HCT116 (cell line): ENCODE measurements at regions not wholly inside any gene's neighbourhood (a gene's known extent, or its start where the extent isn't known, plus 50 kb on each side); places are given as distances from the start of the nearest gene placed in this dataset.

Experiments used
- ATAC-seq: fragments of 200-7000 bp; cut with Tn5 transposase; 2 replicates; pipeline ENCODE4 v1.9.1; 2020; ENCODE audit warnings: mild to moderate bottlenecking, moderate library complexity
- BruUV-seq: library from RNA; stranded (reverse); fragments of 400-500 nt; replicated peaks from 2 replicates; lab custom pipeline; 2021; lab: Mats Ljungman, UMichigan
- CTCF ChIA-PET: fragments of 300-600 bp; sonication (Branson Sonifier 250); formaldehyde crosslinking; loops from one replicate; lab custom pipeline; 2021; ENCODE audit warnings: antibody characterized with exemption; lab: Charles Lee
- POLR2A ChIA-PET: fragments of 300-600, 350-600 bp; sonication (Branson Sonifier 250); formaldehyde crosslinking; loops from one replicate; lab custom pipeline; 2021; ENCODE audit warnings: antibody characterized with exemption; lab: Charles Lee
- RAD21 ChIA-PET, 2 experiments: fragments of 300-600 bp; sonication (Branson Sonifier 250); formaldehyde crosslinking; loops; one replicate each; lab custom pipeline; 2023; ENCODE audit warnings: low total read pairs in 2 of 2; ENCODE audit not compliant: uncharacterized antibody in 2 of 2, unreplicated experiment in 2 of 2, low non-redundant PET in 1 of 2; lab: Charles Lee
- DNase-seq: peaks from one replicate; pipeline ENCODE4 v3.0.0-alpha.2; 2010; ENCODE audit warnings: low read depth, low spot score
- H2AFZ ChIP-seq: fragments of 200-600 bp; shearing (Covaris generic), sonication (generic); 2 replicates; pipeline ENCODE4 v1.6.1; 2017; ENCODE audit warnings: low read depth, mixed run types, mixed read lengths, antibody characterized with exemption, low read length; ENCODE audit not compliant: poor library complexity, severe bottlenecking
- H3K27ac ChIP-seq: 2 replicates; pipeline ENCODE4 v1.5.1; 2012; ENCODE audit warnings: low read depth, low read length
- H3K27me3 ChIP-seq: fragments of 200-600 bp; sonication (generic); 2 replicates; pipeline ENCODE4 v1.6.1; 2016; ENCODE audit warnings: mixed run types, low read length, mixed read lengths; ENCODE audit not compliant: insufficient read depth
- H3K36me3 ChIP-seq, 2 experiments: fragments of 200-500 bp in 1 of 2; fragments of 200-600 bp in 1 of 2; sonication (Bioruptor generic) in 1 of 2; sonication (generic) in 1 of 2; 2 replicates each; pipeline versions ENCODE4 v1.5.1 to v1.6.1; 2014 to 2016; ENCODE audit warnings: low read length in 2 of 2, inconsistent platforms in 1 of 2, mixed read lengths in 1 of 2, mixed run types in 1 of 2; ENCODE audit not compliant: insufficient read depth in 2 of 2, control insufficient read depth in 1 of 2
- H3K4me1 ChIP-seq, 2 experiments: fragments of 200-600 bp in 1 of 2; sonication (generic) in 1 of 2; 2 replicates each; pipeline versions ENCODE4 v1.5.1 to v1.6.1; 2012 to 2017; ENCODE audit warnings: low read length in 2 of 2, inconsistent platforms in 1 of 2, mild to moderate bottlenecking in 1 of 2, mixed read lengths in 1 of 2, mixed run types in 1 of 2, moderate library complexity in 1 of 2; ENCODE audit not compliant: insufficient read depth in 2 of 2, control insufficient read depth in 1 of 2
- H3K4me2 ChIP-seq: fragments of 200-600 bp; sonication (generic); 2 replicates; pipeline ENCODE4 v1.6.1; 2017; ENCODE audit warnings: mixed run types, low read length, mixed read lengths
- H3K4me3 ChIP-seq, 2 experiments: fragments of 200-600 bp in 1 of 2; sonication (generic) in 1 of 2; replicated peaks in 1 of 2; 2 replicates each; pipeline ENCODE4 v1.5.1; 2011 to 2016; ENCODE audit warnings: low read length in 2 of 2, control low read depth in 1 of 2, low read depth in 1 of 2, mild to moderate bottlenecking in 1 of 2, mixed read lengths in 1 of 2, mixed run types in 1 of 2
- H3K79me2 ChIP-seq: fragments of 200-600 bp; sonication (generic); 2 replicates; pipeline ENCODE4 v1.6.1; 2017; ENCODE audit warnings: mild to moderate bottlenecking, mixed run types, low read length, moderate library complexity, mixed read lengths; ENCODE audit not compliant: insufficient read depth
- H3K9ac ChIP-seq: fragments of 200-600 bp; sonication (generic); 2 replicates; pipeline ENCODE4 v1.6.1; 2016; ENCODE audit warnings: low read length, mixed read lengths
- H3K9me2 ChIP-seq: fragments of 200-600 bp; sonication (generic), shearing (Covaris generic); 2 replicates; pipeline ENCODE4 v1.6.1; 2017; ENCODE audit warnings: mixed run types, mild to moderate bottlenecking, moderate library complexity; ENCODE audit not compliant: insufficient read depth
- H3K9me3 ChIP-seq, 2 experiments: fragments of 200-500 bp in 1 of 2; fragments of 200-600 bp in 1 of 2; sonication (Bioruptor generic) in 1 of 2; sonication (generic) in 1 of 2; 2 replicates each; pipeline ENCODE4 v1.6.1; 2014 to 2017; ENCODE audit warnings: low read length in 2 of 2, mixed read lengths in 2 of 2, inconsistent platforms in 1 of 2, low read depth in 1 of 2, mild to moderate bottlenecking in 1 of 2, mixed run types in 1 of 2, moderate library complexity in 1 of 2; ENCODE audit not compliant: control insufficient read depth in 1 of 2, insufficient read depth in 1 of 2
- H4K20me1 ChIP-seq: fragments of 200-600 bp; sonication (generic), shearing (Covaris generic); 2 replicates; pipeline ENCODE4 v1.6.1; 2017; ENCODE audit warnings: mixed run types, mild to moderate bottlenecking, moderate library complexity; ENCODE audit not compliant: insufficient read depth
- CBX3 ChIP-seq: IDR thresholded peaks from 2 replicates; pipeline ENCODE4 v1.6.1; 2012; ENCODE audit warnings: low read depth
- CEBPB ChIP-seq: IDR thresholded peaks from 2 replicates; pipeline ENCODE4 v1.6.1; 2012; ENCODE audit warnings: low read depth
- EGR1 ChIP-seq: IDR thresholded peaks from 2 replicates; pipeline ENCODE4 v1.6.1; 2012; ENCODE audit warnings: low read depth
- ELF1 ChIP-seq: IDR thresholded peaks from 2 replicates; pipeline ENCODE4 v1.6.1; 2012; ENCODE audit warnings: low read depth, borderline replicate concordance
- EZH2 ChIP-seq: fragments of 200-600 bp; sonication (generic); IDR thresholded peaks from 2 replicates; pipeline ENCODE4 v1.6.1; 2017; ENCODE audit warnings: antibody characterized with exemption, mixed run types
- EZH2phosphoT487 ChIP-seq: fragments of 200-600 bp; IDR thresholded peaks from 2 replicates; pipeline ENCODE4 v1.6.1; 2018; ENCODE audit warnings: antibody characterized with exemption, borderline replicate concordance
- RAD21 ChIP-seq: IDR thresholded peaks from 2 replicates; pipeline ENCODE4 v1.6.1; 2012; ENCODE audit warnings: low read depth, mild to moderate bottlenecking
- SIN3A ChIP-seq: IDR thresholded peaks from 2 replicates; pipeline ENCODE4 v1.6.1; 2012; ENCODE audit warnings: low read depth
- SP1 ChIP-seq: IDR thresholded peaks from 2 replicates; pipeline ENCODE4 v1.6.1; 2012; ENCODE audit warnings: low read depth
- SRF ChIP-seq: IDR thresholded peaks from 2 replicates; pipeline ENCODE4 v1.6.1; 2012; ENCODE audit warnings: low read depth
- YY1 ChIP-seq: IDR thresholded peaks from 2 replicates; pipeline ENCODE4 v1.6.1; 2011; ENCODE audit warnings: low read length, low read depth, moderate library complexity, mild to moderate bottlenecking; ENCODE audit not compliant: insufficient replicate concordance; ENCODE audit errors: extremely low read depth
- intact Hi-C: fragments of 100-400 bp; cut with micrococcal nuclease; formaldehyde crosslinking; loops from 2 replicates; pipeline ENCODE4 v1.10.0; 2022
- TF ChIP-seq, protein P1 (sequence below): IDR thresholded peaks from 2 replicates; pipeline ENCODE4 v1.6.1; 2012
- TF ChIP-seq, protein P2 (sequence below): IDR thresholded peaks from 2 replicates; pipeline ENCODE4 v1.6.1; 2012; ENCODE audit warnings: low read depth

DNA sequence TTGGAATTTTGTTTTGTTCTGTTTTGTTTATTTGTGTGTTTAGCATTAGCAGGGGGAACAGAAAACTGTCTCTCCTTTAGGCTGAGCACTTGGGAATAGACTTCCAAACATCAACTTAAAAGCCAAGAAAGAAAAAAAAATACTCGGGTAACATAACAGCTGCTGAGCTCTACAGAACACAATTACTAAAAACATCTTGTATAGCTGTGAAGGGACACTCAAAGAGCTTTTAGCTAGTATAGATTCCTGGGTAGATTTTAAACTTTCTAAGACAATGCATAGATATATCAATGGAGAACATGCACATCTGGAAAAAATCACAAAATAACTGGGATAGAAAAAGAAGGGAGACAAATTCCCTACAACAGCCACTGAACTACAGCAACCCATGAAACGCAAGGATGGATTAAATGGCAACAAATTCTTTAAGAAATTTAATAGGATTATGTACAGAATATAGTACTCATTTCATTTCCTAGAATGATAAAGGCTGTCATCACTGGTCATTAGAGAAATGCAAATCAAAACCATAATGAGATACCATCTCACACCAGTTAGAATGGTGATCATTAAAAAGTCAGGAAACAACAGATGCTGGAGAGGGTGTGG, 174.3 kb upstream of the KRR1 start:
- POLR2A ChIA-PET = interaction anchor here (0.7 to 0.9 kb wide), 2 partner anchors 12 to 19 kb away, joined by 3 read pairs; no protein-coding TSS in a partner anchor

More for the DNA sequence above, 174.3 kb upstream of the KRR1 start:
- Histone ChIP-seq H3K9ac (peak overlapping the region; percentile 10; the same call in 1 of the 2 replicates), H4K20me1 (no peaks in the 10 kb centered on the region), H3K79me2 (no peaks in the 10 kb centered on the region), H3K4me2 (no peak overlapping the region), H3K9me2 (no peaks in the 10 kb centered on the region; the same call in 1 of the 2 replicates), H2AFZ (no peak overlapping the region), H3K27me3 (no peaks in the 10 kb centered on the region), H3K4me1 (peaks cover 30 to 45% of the 10 kb centered on the region in 2 experiments), H3K36me3 (peaks cover 0 to 2% of the 10 kb centered on the region in 2 experiments; a peak in 1 of 4 replicates), H3K27ac (peak overlapping the region; percentile 65), H3K9me3 (no peaks in the 10 kb centered on the region), H3K4me3 (no peak overlapping the region)
- RAD21 ChIA-PET = no interaction called here
- no peak for ATAC-seq
- no peak for DNase-seq
- no peak for TF ChIP-seq SRF
- TF ChIP-seq CBX3 = no peak
- TF ChIP-seq EZH2phosphoT487 = no peak
- TF ChIP-seq ELF1 = no peak
- TF ChIP-seq YY1 = no peak
- TF ChIP-seq, protein P1, sequence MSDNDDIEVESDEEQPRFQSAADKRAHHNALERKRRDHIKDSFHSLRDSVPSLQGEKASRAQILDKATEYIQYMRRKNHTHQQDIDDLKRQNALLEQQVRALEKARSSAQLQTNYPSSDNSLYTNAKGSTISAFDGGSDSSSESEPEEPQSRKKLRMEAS = no peak
- no peak for TF ChIP-seq RAD21
- no peak for TF ChIP-seq SIN3A
- TF ChIP-seq, protein P2, sequence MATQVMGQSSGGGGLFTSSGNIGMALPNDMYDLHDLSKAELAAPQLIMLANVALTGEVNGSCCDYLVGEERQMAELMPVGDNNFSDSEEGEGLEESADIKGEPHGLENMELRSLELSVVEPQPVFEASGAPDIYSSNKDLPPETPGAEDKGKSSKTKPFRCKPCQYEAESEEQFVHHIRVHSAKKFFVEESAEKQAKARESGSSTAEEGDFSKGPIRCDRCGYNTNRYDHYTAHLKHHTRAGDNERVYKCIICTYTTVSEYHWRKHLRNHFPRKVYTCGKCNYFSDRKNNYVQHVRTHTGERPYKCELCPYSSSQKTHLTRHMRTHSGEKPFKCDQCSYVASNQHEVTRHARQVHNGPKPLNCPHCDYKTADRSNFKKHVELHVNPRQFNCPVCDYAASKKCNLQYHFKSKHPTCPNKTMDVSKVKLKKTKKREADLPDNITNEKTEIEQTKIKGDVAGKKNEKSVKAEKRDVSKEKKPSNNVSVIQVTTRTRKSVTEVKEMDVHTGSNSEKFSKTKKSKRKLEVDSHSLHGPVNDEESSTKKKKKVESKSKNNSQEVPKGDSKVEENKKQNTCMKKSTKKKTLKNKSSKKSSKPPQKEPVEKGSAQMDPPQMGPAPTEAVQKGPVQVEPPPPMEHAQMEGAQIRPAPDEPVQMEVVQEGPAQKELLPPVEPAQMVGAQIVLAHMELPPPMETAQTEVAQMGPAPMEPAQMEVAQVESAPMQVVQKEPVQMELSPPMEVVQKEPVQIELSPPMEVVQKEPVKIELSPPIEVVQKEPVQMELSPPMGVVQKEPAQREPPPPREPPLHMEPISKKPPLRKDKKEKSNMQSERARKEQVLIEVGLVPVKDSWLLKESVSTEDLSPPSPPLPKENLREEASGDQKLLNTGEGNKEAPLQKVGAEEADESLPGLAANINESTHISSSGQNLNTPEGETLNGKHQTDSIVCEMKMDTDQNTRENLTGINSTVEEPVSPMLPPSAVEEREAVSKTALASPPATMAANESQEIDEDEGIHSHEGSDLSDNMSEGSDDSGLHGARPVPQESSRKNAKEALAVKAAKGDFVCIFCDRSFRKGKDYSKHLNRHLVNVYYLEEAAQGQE = no peak
- TF ChIP-seq EZH2 = no peak
- no peak for TF ChIP-seq CEBPB
- no peak for TF ChIP-seq EGR1
- TF ChIP-seq SP1 = no peak
- intact Hi-C loops = no loop called here
- BruUV-seq = no TSS peak
- CTCF ChIA-PET = no interaction called here
